PFSK-1 (cell line): ENCODE measurements at regions not wholly inside any gene's neighbourhood (a gene's known extent, or its start where the extent isn't known, plus 50 kb on each side); places are given as distances from the start of the nearest gene placed in this dataset.

Experiments used
- FOXP2 ChIP-seq: optimal IDR thresholded peaks from 2 replicates; pipeline ENCODE3; 2011; ENCODE audit warnings: borderline replicate concordance, control low read depth, inconsistent platforms; ENCODE audit not compliant: insufficient read depth; ENCODE audit errors: extremely low read length, extremely low read depth
- POLR2AphosphoS5 ChIP-seq: IDR thresholded peaks from 2 replicates; pipeline ENCODE4 v1.6.1; 2012; ENCODE audit warnings: low read depth, mild to moderate bottlenecking, control low read depth, low read length, moderate library complexity
- REST ChIP-seq, 2 experiments: IDR thresholded peaks; 2 replicates each; pipeline versions ENCODE4 v1.6.1 to v1.8.0; 2011 to 2012; ENCODE audit warnings: low read depth in 2 of 2, low read length in 2 of 2, control low read depth in 1 of 2, inconsistent platforms in 1 of 2, mild to moderate bottlenecking in 1 of 2, moderate library complexity in 1 of 2; ENCODE audit not compliant: insufficient read depth in 1 of 2
- SIN3A ChIP-seq: IDR thresholded peaks from 2 replicates; pipeline ENCODE4 v1.6.1; 2012; ENCODE audit warnings: mild to moderate bottlenecking, low read length, moderate library complexity, borderline replicate concordance; ENCODE audit not compliant: insufficient read depth
- TAF1 ChIP-seq: IDR thresholded peaks from 2 replicates; pipeline ENCODE4 v1.6.1; 2012; ENCODE audit warnings: low read length, control low read depth, borderline replicate concordance; ENCODE audit not compliant: insufficient read depth

- TF ChIP-seq REST (IDR thresholded peaks at IDR 0.05; ENCODE audit: insufficient read depth in 1 of 2, low read depth in 2 of 2, low read length in 2 of 2) (no peak), FOXP2 (no peak), SIN3A (no peak), POLR2AphosphoS5 (no peak), TAF1 (no peak)
These were observed 1322.3 kb upstream of the TMEM132C start for GRCh38 chr12:126944684-126945083.

GRCh38 chr12:126949558-126949957 lies 1317.4 kb upstream of the TMEM132C start:
- TF ChIP-seq SIN3A (no peak), REST (IDR thresholded peaks at IDR 0.05; ENCODE audit: insufficient read depth in 1 of 2, low read depth in 2 of 2, low read length in 2 of 2) (no peak), POLR2AphosphoS5 (no peak), FOXP2 (no peak), TAF1 (no peak)

- no peak for TF ChIP-seq TAF1
- no peak for TF ChIP-seq FOXP2
- TF ChIP-seq SIN3A, result no peak
- TF ChIP-seq POLR2AphosphoS5, result no peak
- no peak for TF ChIP-seq REST (IDR thresholded peaks at IDR 0.05; ENCODE audit: insufficient read depth in 1 of 2, low read depth in 2 of 2, low read length in 2 of 2)
These were observed 1316.7 kb upstream of the TMEM132C start for GRCh38 chr12:126950266-126950665.

GRCh38 chr12:126952096-126953007 lies 1314.6 kb upstream of the TMEM132C start:
- TF ChIP-seq TAF1 (no peak), FOXP2 (no peak), POLR2AphosphoS5 (no peak), REST (IDR thresholded peaks at IDR 0.05; ENCODE audit: insufficient read depth in 1 of 2, low read depth in 2 of 2, low read length in 2 of 2) (no peak), SIN3A (no peak)
